ENCODE measurements at regions not wholly inside any gene's neighbourhood (a gene's known extent, or its start where the extent isn't known, plus 50 kb on each side); places are given as distances from the start of the nearest gene placed in this dataset.

GRCh38 chr5:86070719-86071118 lies 547.0 kb upstream of the COX7C start:
- no peak overlapping the region for H3K27ac ChIP-seq
- peaks cover 0 to 3% of the 10 kb centered on the region in 2 donors for H3K9me3 ChIP-seq
- TF ChIP-seq, protein P1, sequence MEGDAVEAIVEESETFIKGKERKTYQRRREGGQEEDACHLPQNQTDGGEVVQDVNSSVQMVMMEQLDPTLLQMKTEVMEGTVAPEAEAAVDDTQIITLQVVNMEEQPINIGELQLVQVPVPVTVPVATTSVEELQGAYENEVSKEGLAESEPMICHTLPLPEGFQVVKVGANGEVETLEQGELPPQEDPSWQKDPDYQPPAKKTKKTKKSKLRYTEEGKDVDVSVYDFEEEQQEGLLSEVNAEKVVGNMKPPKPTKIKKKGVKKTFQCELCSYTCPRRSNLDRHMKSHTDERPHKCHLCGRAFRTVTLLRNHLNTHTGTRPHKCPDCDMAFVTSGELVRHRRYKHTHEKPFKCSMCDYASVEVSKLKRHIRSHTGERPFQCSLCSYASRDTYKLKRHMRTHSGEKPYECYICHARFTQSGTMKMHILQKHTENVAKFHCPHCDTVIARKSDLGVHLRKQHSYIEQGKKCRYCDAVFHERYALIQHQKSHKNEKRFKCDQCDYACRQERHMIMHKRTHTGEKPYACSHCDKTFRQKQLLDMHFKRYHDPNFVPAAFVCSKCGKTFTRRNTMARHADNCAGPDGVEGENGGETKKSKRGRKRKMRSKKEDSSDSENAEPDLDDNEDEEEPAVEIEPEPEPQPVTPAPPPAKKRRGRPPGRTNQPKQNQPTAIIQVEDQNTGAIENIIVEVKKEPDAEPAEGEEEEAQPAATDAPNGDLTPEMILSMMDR (IDR thresholded peaks at IDR 0.05) = no peak
- H3K27me3 ChIP-seq = no peaks in the 10 kb centered on the region
- no peaks in the 10 kb centered on the region for H3K4me1 ChIP-seq
- DNase-seq (ENCODE audit: low spot score) = no peak
- H3K4me3 ChIP-seq = no peak overlapping the region
- H3K36me3 ChIP-seq = no peaks in the 10 kb centered on the region

GRCh38 chr5:86074297-86074696 lies 543.4 kb upstream of the COX7C start:
- TF ChIP-seq, protein P1 (IDR thresholded peaks at IDR 0.05) = no peak
- no peaks in the 10 kb centered on the region for H3K27me3 ChIP-seq
- no peak overlapping the region for H3K27ac ChIP-seq
- H3K4me1 ChIP-seq = no peaks in the 10 kb centered on the region
- no peak overlapping the region for H3K4me3 ChIP-seq
- no peak for DNase-seq (ENCODE audit: low spot score)
- H3K36me3 ChIP-seq = no peaks in the 10 kb centered on the region
- peaks cover 0 to 3% of the 10 kb centered on the region in 2 donors for H3K9me3 ChIP-seq

DNA sequence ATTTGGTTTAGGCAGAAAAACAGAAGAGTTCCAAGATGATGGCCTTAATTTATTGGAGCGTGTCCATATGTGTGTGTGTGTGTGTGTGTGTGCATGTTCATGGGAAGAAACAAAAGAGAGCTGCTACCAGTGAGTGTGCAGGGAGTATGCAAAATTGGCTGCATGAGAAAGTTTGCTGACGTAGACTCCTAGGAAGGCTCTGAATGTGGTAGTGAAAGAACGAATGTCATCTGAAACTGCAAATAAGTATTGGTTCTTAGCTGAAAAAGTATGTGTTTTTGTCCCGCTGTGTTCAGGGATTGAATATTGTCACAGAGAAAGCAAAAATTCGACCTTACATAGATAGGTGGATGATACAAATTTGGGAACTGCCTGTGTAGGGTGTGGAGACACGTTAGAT lies 542.6 kb upstream of the COX7C start:
- no peak overlapping the region for H3K27ac ChIP-seq
- no peaks in the 10 kb centered on the region for H3K4me1 ChIP-seq
- H3K9me3 ChIP-seq = peaks cover 0 to 3% of the 10 kb centered on the region in 2 donors
- H3K36me3 ChIP-seq = no peaks in the 10 kb centered on the region
- no peak for DNase-seq (ENCODE audit: low spot score)
- TF ChIP-seq, protein P1 (IDR thresholded peaks at IDR 0.05) = no peak
- H3K4me3 ChIP-seq = no peak overlapping the region
- H3K27me3 ChIP-seq = no peaks in the 10 kb centered on the region

DNA sequence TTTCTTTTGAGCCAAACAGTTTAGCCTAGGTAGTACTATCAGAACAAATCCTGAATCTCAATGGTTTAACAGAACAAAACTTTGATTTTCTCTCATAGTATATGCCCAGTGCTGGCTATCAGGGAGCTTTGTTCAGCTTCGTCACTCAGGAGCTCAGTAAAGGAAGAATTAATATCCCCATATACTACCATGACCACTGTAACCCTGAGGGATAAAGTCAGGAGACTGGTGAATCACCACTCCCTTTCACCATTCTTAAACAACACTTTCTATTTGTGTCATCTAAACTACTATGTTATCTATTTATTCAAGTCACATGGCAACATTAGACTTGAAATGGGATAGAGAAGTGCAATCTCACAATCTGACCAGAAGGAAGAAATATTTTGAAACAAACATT lies 522.6 kb upstream of the COX7C start:
- TF ChIP-seq, protein P1 (IDR thresholded peaks at IDR 0.05) = no peak
- no peak for DNase-seq (ENCODE audit: low spot score)
- no peaks in the 10 kb centered on the region for H3K9me3 ChIP-seq
- no peaks in the 10 kb centered on the region for H3K4me1 ChIP-seq
- H3K27ac ChIP-seq = no peak overlapping the region
- no peaks in the 10 kb centered on the region for H3K36me3 ChIP-seq
- H3K27me3 ChIP-seq = no peaks in the 10 kb centered on the region
- H3K4me3 ChIP-seq = no peak overlapping the region

- H3K36me3 ChIP-seq = no peaks in the 10 kb centered on the region
- DNase-seq (ENCODE audit: low spot score) = no peak
- no peak overlapping the region for H3K27ac ChIP-seq
- H3K27me3 ChIP-seq = no peaks in the 10 kb centered on the region
- TF ChIP-seq, protein P1 (IDR thresholded peaks at IDR 0.05) = no peak
- H3K9me3 ChIP-seq = no peaks in the 10 kb centered on the region
- no peak overlapping the region for H3K4me3 ChIP-seq
- no peaks in the 10 kb centered on the region for H3K4me1 ChIP-seq
Measured at GRCh38 chr5:86101966-86102365, 515.8 kb upstream of the COX7C start.

GRCh38 chr5:86108825-86109224 lies 508.9 kb upstream of the COX7C start:
- TF ChIP-seq, protein P1 (IDR thresholded peaks at IDR 0.05) = no peak
- DNase-seq (ENCODE audit: low spot score) = no peak
- no peaks in the 10 kb centered on the region for H3K9me3 ChIP-seq
- no peaks in the 10 kb centered on the region for H3K36me3 ChIP-seq
- no peak overlapping the region for H3K4me3 ChIP-seq
- no peak overlapping the region for H3K27ac ChIP-seq
- H3K4me1 ChIP-seq = no peaks in the 10 kb centered on the region
- no peaks in the 10 kb centered on the region for H3K27me3 ChIP-seq

All from right atrium auricular region (tissue), 2 donors.